GM12878 (cell line): ENCODE measurements at regions not wholly inside any gene's neighbourhood (a gene's known extent, or its start where the extent isn't known, plus 50 kb on each side); places are given as distances from the start of the nearest gene placed in this dataset. TPM values are rescaled to one million over a fixed set of nuclear protein-coding genes. Genes with fewer than 3 reads are reported as not detected.

Experiments used
- ATAC-seq: fragments of 200-7000 bp; cut with Tn5 transposase; 3 replicates; pipeline ENCODE4 v1.9.1; 2020; ENCODE audit warnings: mild to moderate bottlenecking, moderate library complexity
- BruUV-seq: library from RNA; stranded (reverse); fragments of 400-500 nt; replicated peaks from 2 replicates; lab custom pipeline; 2021; lab: Mats Ljungman, UMichigan
- CTCF ChIA-PET: fragments of 300-600 bp; sonication (Branson Sonifier 250); formaldehyde crosslinking; extraction: SDS; loops from one replicate; lab custom pipeline; 2021; ENCODE audit warnings: inconsistent platforms; lab: Yijun Ruan, JAX
- POLR2A ChIA-PET: fragments of 350-600 bp; formaldehyde crosslinking; extraction: SDS; loops from one replicate; lab custom pipeline; 2021; ENCODE audit warnings: inconsistent platforms; lab: Charles Lee
- RAD21 ChIA-PET: fragments of 300-600 bp; sonication (Branson Sonifier 250); formaldehyde crosslinking; loops from one replicate; lab custom pipeline; 2023; ENCODE audit warnings: antibody characterized with exemption; ENCODE audit not compliant: unreplicated experiment; lab: Charles Lee
- SMC1A ChIA-PET: fragments of 300-600 bp; sonication (Branson Sonifier 250); formaldehyde crosslinking; loops from one replicate; lab custom pipeline; 2023; ENCODE audit not compliant: unreplicated experiment, uncharacterized antibody; lab: Charles Lee
- DNase-seq: peaks from one replicate; pipeline ENCODE4 v3.0.0-alpha.2; 2011; ENCODE audit warnings: low read depth, low spot score
- FAIRE-seq: peaks from 3 replicates; lab custom pipeline; 2011; peaks lifted over from hg19 to GRCh38; lab: Jason Lieb, UNC
- H2AFZ ChIP-seq: 2 replicates; pipeline ENCODE4 v1.6.0; 2011; ENCODE audit warnings: low read depth, low read length, control low read depth; ENCODE audit not compliant: control insufficient read depth
- H3K27ac ChIP-seq: 2 replicates; pipeline ENCODE4 v1.5.1; 2011; ENCODE audit warnings: control low read depth; ENCODE audit not compliant: control insufficient read depth, insufficient read depth
- H3K27me3 ChIP-seq, 2 experiments: replicated peaks in 1 of 2; 2 replicates each; pipeline versions ENCODE4 v1.6.0 to v1.6.1; 2011; ENCODE audit warnings: low read length in 1 of 2; ENCODE audit not compliant: control insufficient read depth in 2 of 2, insufficient read depth in 2 of 2
- H3K36me3 ChIP-seq, 2 experiments: 2 replicates each; pipeline ENCODE4 v1.5.1; 2011; ENCODE audit warnings: low read length in 1 of 2; ENCODE audit not compliant: control insufficient read depth in 2 of 2, insufficient read depth in 2 of 2
- H3K4me1 ChIP-seq: 2 replicates; pipeline ENCODE4 v1.6.1; 2011; ENCODE audit warnings: mild to moderate bottlenecking, low read length, moderate library complexity, mixed read lengths; ENCODE audit not compliant: control insufficient read depth, insufficient read depth
- H3K4me2 ChIP-seq: 2 replicates; pipeline ENCODE4 v1.6.0; 2011; ENCODE audit warnings: control low read depth; ENCODE audit not compliant: control insufficient read depth, insufficient read depth
- H3K4me3 ChIP-seq: fragments of 200-600 bp; sonication (generic); 2 replicates; pipeline ENCODE4 v1.5.1; 2016
- H3K79me2 ChIP-seq: 2 replicates; pipeline ENCODE4 v1.6.0; 2011; ENCODE audit warnings: low read length; ENCODE audit not compliant: control insufficient read depth, insufficient read depth
- H3K9ac ChIP-seq: 2 replicates; pipeline ENCODE4 v1.8.0; 2011; ENCODE audit warnings: low read length, control low read depth, mixed read lengths; ENCODE audit not compliant: control insufficient read depth, insufficient read depth
- H3K9me3 ChIP-seq: replicated peaks from 3 replicates; pipeline ENCODE4 v1.5.1; 2011; ENCODE audit warnings: mild to moderate bottlenecking, low read length; ENCODE audit not compliant: control insufficient read depth, insufficient read depth
- H4K20me1 ChIP-seq: 2 replicates; pipeline ENCODE4 v1.6.0; 2011; ENCODE audit not compliant: control insufficient read depth, insufficient read depth
- NR2F1 ChIP-seq: fragments of 450-650 bp; conservative IDR thresholded peaks from 2 replicates; pipeline ENCODE4 v1.6.1; 2017; ENCODE audit warnings: mild to moderate bottlenecking
- RCOR1 ChIP-seq: conservative IDR thresholded peaks from 2 replicates; pipeline ENCODE4 v1.6.1; 2012; ENCODE audit warnings: low read depth, low read length, improper control_type of control experiment
- TCF12 ChIP-seq: IDR thresholded peaks from 2 replicates; pipeline ENCODE4 v1.6.1; 2011; ENCODE audit warnings: low read depth, mild to moderate bottlenecking, low read length
- ZBED1 ChIP-seq: IDR thresholded peaks from 2 replicates; pipeline ENCODE4 v1.6.1; 2016; ENCODE audit warnings: borderline replicate concordance
- WGBS: methylation state at CpG from one replicate; pipeline ENCODE4 v1.1.6; 2016; ENCODE audit warnings: low lambda C conversion rate; ENCODE audit not compliant: insufficient replicate concordance, insufficient coverage; ENCODE audit errors: missing lambda C conversion rate; 5-methylcytosine and 5-hydroxymethylcytosine counted together
- in situ Hi-C: fragments of 300-500 bp; cut with MboI; formaldehyde crosslinking; loops from 9 replicates; pipeline ENCODE4 v1.14.3; 2018; ENCODE audit warnings: mixed read lengths
- intact Hi-C: fragments of 100-400 bp; cut with micrococcal nuclease; formaldehyde crosslinking; loops from one replicate; pipeline ENCODE4 v1.14.2; 2022; ENCODE audit not compliant: unreplicated experiment
- small RNA-seq: library from RNA; depleted of rRNA; stranded (forward); fragments of <200 nt; gene quantifications from one replicate; pipeline ENCODE3, GENCODE V24; 2014
- TF ChIP-seq, protein P1 (sequence below): IDR thresholded peaks from 2 replicates; pipeline ENCODE4 v1.6.1; 2011; ENCODE audit warnings: low read depth, low read length, improper control_type of control experiment, borderline replicate concordance

DNA sequence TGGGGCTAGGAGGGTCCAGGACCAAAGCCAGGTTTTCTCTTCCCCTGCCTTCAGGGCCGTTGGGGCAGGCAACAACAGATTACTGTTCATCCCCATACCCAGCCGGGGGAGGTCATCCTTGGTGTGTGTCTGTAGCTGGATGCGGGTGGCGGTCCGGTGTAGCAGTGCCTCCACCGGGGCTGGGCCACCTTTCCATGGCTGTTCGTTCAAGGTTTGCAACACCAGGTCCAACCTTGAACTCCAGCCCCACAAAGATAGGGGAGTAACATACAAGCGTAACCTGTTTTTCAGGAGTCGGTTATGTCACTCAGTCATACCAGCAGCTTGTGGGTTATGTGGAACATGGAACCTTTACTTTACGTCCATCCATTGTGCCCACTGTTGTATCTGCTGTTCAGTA is 58.5 kb upstream of the FAM120A start:
- H3K9me3 ChIP-seq, result no peaks in the 10 kb centered on the region
- no peaks in the 10 kb centered on the region for H3K36me3 ChIP-seq
- no peaks in the 10 kb centered on the region for H4K20me1 ChIP-seq
- FAIRE-seq, result no peak
- RAD21 ChIA-PET, result no interaction called here
- DNase-seq, result no peak
- H3K4me3 ChIP-seq, result no peak overlapping the region
- POLR2A ChIA-PET, result no interaction called here
- no peak overlapping the region for H3K27ac ChIP-seq
- peaks cover 0 to 2% of the 10 kb centered on the region in 2 experiments; a peak in 1 of 4 replicates for H3K27me3 ChIP-seq
- TF ChIP-seq, protein P1, sequence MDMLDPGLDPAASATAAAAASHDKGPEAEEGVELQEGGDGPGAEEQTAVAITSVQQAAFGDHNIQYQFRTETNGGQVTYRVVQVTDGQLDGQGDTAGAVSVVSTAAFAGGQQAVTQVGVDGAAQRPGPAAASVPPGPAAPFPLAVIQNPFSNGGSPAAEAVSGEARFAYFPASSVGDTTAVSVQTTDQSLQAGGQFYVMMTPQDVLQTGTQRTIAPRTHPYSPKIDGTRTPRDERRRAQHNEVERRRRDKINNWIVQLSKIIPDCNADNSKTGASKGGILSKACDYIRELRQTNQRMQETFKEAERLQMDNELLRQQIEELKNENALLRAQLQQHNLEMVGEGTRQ, result no peak
- TF ChIP-seq NR2F1, result no peak
- no peak for TF ChIP-seq RCOR1
- TF ChIP-seq TCF12, result no peak
- TF ChIP-seq ZBED1, result no peak
- CTCF ChIA-PET, result no interaction called here
- H3K4me2 ChIP-seq, result no peak overlapping the region
- H3K9ac ChIP-seq, result no peak overlapping the region
- no peak overlapping the region for H2AFZ ChIP-seq
- H3K4me1 ChIP-seq, result no peaks in the 10 kb centered on the region
- in situ Hi-C loops, result no loop called here
- no TSS peak for BruUV-seq
- WGBS, result 66% methylated on average over 10 of the region's 10 CpGs
- no peaks in the 10 kb centered on the region for H3K79me2 ChIP-seq
- ATAC-seq, result no peak
- intact Hi-C loops, result no loop called here
- SMC1A ChIA-PET, result no interaction called here

Small RNAs in the stretch of these regions (small RNA-seq; reads per million reads assigned to genes)
- not detected for gene RNU6-829P
